ENCODE measurements at regions not wholly inside any gene's neighbourhood (a gene's known extent, or its start where the extent isn't known, plus 50 kb on each side); places are given as distances from the start of the nearest gene placed in this dataset.

DNA sequence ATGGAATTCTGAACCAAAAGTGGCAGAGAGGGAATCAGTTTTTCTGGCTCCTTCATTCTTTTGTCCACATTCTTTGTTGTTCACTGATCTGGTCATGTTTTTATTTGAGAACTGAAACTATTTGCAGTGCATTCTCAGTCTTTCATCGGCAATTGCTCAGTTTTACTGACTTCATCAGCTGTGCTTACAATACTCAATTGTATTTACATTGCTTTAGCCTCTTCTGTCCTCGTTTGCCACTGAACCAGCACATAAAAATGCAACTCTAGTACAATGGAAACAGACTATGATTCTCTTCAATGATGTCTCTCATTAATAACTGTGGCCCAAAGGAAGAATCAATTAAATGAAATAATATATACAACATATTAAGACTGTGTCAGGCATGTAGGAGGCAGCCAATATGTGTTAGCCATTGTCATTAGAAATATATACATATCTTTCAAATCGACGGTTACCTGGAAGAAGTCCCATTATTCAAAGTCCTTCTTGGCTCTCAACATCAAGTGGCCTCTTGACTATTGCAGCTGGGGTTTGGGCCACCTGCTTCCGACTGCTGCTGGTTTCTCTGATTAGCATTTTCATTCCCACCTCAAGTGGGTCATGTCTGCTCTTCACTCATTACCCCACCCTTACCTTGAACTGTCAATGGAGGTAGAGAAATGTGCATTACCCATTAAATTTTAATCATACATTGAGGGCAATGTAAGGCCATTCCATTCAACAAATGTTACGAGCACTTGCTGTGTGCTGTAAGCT is 600.1 kb downstream of the INSC start:
- TF ChIP-seq, protein P1, sequence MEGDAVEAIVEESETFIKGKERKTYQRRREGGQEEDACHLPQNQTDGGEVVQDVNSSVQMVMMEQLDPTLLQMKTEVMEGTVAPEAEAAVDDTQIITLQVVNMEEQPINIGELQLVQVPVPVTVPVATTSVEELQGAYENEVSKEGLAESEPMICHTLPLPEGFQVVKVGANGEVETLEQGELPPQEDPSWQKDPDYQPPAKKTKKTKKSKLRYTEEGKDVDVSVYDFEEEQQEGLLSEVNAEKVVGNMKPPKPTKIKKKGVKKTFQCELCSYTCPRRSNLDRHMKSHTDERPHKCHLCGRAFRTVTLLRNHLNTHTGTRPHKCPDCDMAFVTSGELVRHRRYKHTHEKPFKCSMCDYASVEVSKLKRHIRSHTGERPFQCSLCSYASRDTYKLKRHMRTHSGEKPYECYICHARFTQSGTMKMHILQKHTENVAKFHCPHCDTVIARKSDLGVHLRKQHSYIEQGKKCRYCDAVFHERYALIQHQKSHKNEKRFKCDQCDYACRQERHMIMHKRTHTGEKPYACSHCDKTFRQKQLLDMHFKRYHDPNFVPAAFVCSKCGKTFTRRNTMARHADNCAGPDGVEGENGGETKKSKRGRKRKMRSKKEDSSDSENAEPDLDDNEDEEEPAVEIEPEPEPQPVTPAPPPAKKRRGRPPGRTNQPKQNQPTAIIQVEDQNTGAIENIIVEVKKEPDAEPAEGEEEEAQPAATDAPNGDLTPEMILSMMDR (IDR thresholded peaks at IDR 0.05), result no peak
- TF ChIP-seq POLR2A (IDR thresholded peaks at IDR 0.05), result no peak
